HepG2 (cell line): ENCODE measurements at regions not wholly inside any gene's neighbourhood (a gene's known extent, or its start where the extent isn't known, plus 50 kb on each side); places are given as distances from the start of the nearest gene placed in this dataset.

ENCODE experiments used
- ATAC-seq: fragments of 200-7000 bp; cut with Tn5 transposase; 3 replicates; pipeline ENCODE4 v1.9.1; 2020; ENCODE audit warnings: mild to moderate bottlenecking, moderate library complexity
- BruUV-seq: library from RNA; stranded (reverse); fragments of 400-500 nt; replicated peaks from 2 replicates; lab custom pipeline; 2021; lab: Mats Ljungman, UMichigan
- CTCF ChIA-PET: fragments of 300-600 bp; formaldehyde crosslinking; extraction: SDS; loops from one replicate; lab custom pipeline; 2021; ENCODE audit warnings: low total read pairs, inconsistent platforms, low intra/inter-chr PET ratio; lab: Yijun Ruan, JAX
- POLR2A ChIA-PET: fragments of 350-600 bp; sonication (Branson Sonifier 250); formaldehyde crosslinking; loops from one replicate; lab custom pipeline; 2020; ENCODE audit warnings: antibody characterized with exemption, inconsistent platforms; lab: Yijun Ruan, JAX
- DNase-seq: peaks from one replicate; pipeline ENCODE4 v3.0.0-alpha.2; 2015; ENCODE audit warnings: low spot score
- FAIRE-seq: peaks from 3 replicates; lab custom pipeline; 2011; peaks lifted over from hg19 to GRCh38; lab: Jason Lieb, UNC
- H2AFZ ChIP-seq: one replicate; pipeline ENCODE4 v1.6.1; 2011; ENCODE audit warnings: low read length, inconsistent platforms
- H3K27ac ChIP-seq: fragments of 300-600 bp; 3 replicates; pipeline ENCODE4 v1.8.0; 2011; ENCODE audit warnings: mixed run types, mild to moderate bottlenecking, mixed read lengths, low read length, inconsistent platforms; ENCODE audit not compliant: insufficient read depth; ENCODE audit errors: extremely low read length
- H3K27me3 ChIP-seq, 2 experiments: fragments of 200-600 bp in 1 of 2; 2 replicates in 1 of 2; 3 replicates in 1 of 2; pipeline versions ENCODE4 v1.6.0 to v1.8.0; 2011; ENCODE audit warnings: low read length in 2 of 2, mild to moderate bottlenecking in 2 of 2, moderate library complexity in 2 of 2, inconsistent platforms in 1 of 2; ENCODE audit not compliant: insufficient read depth in 2 of 2, control insufficient read depth in 1 of 2
- H3K36me3 ChIP-seq, 2 experiments: fragments of 200-600 bp in 1 of 2; replicated peaks in 1 of 2; 2 replicates in 1 of 2; 3 replicates in 1 of 2; pipeline versions ENCODE4 v1.5.1 to v1.8.0; 2011; ENCODE audit warnings: low read length in 2 of 2, inconsistent platforms in 1 of 2; ENCODE audit not compliant: insufficient read depth in 2 of 2, control insufficient read depth in 1 of 2
- H3K4me1 ChIP-seq: 2 replicates; pipeline ENCODE4 v1.5.1; 2012; ENCODE audit warnings: low read length, inconsistent platforms; ENCODE audit not compliant: insufficient read depth
- H3K4me2 ChIP-seq: 2 replicates; pipeline ENCODE4 v1.6.0; 2011; ENCODE audit warnings: low read depth, low read length, inconsistent platforms
- H3K4me3 ChIP-seq, 3 experiments: fragments of 200-600 bp in 1 of 3; sonication (generic), shearing (Covaris generic) in 1 of 3; replicated peaks in 1 of 3; 2 replicates each; pipeline ENCODE4 v1.5.1; 2011 to 2016; ENCODE audit warnings: low read length in 3 of 3, inconsistent platforms in 2 of 3, low read depth in 2 of 3, mild to moderate bottlenecking in 2 of 3, control low read depth in 1 of 3, mixed read lengths in 1 of 3; ENCODE audit not compliant: insufficient read depth in 1 of 3
- H3K79me2 ChIP-seq: one replicate; pipeline ENCODE4 v1.6.1; 2011; ENCODE audit warnings: low read length, inconsistent platforms; ENCODE audit not compliant: insufficient read depth
- H3K9ac ChIP-seq: 2 replicates; pipeline ENCODE4 v1.6.0; 2011; ENCODE audit warnings: mild to moderate bottlenecking, low read depth, low read length, inconsistent platforms; ENCODE audit not compliant: insufficient read depth
- H3K9me3 ChIP-seq: 2 replicates; pipeline ENCODE4 v1.5.1; 2012; ENCODE audit warnings: mild to moderate bottlenecking, low read length
- H4K20me1 ChIP-seq: 2 replicates; pipeline ENCODE4 v1.6.0; 2011; ENCODE audit warnings: inconsistent platforms, mild to moderate bottlenecking, low read length, moderate library complexity; ENCODE audit not compliant: insufficient read depth
- CHD4 ChIP-seq: fragments of 200-600 bp; sonication (generic); IDR thresholded peaks from 2 replicates; pipeline ENCODE4 v1.7.0; 2017; ENCODE audit warnings: mild to moderate bottlenecking, low read length, borderline replicate concordance
- MAFF ChIP-seq: IDR thresholded peaks from 2 replicates; pipeline ENCODE4 v1.6.1; 2011; ENCODE audit warnings: low read depth, low read length, improper control_type of control experiment
- MAFK ChIP-seq, 2 experiments: IDR thresholded peaks in 1 of 2; conservative IDR thresholded peaks in 1 of 2; 2 replicates each; pipeline ENCODE4 v1.6.1; 2011; ENCODE audit warnings: improper control_type of control experiment in 2 of 2, low read length in 2 of 2
- TBL1XR1 ChIP-seq: fragments of 150-350 bp; IDR thresholded peaks from 2 replicates; pipeline ENCODE4 v1.6.1; 2014; ENCODE audit warnings: borderline replicate concordance, low read length; ENCODE audit not compliant: partially characterized antibody
- ZNF460 ChIP-seq: sonication (generic); formaldehyde crosslinking; IDR thresholded peaks from 2 replicates; pipeline ENCODE4 v1.5.1; 2020; ENCODE audit warnings: missing genetic modification reagents, mild to moderate bottlenecking, borderline replicate concordance
- ZNF839 ChIP-seq: sonication (generic); formaldehyde crosslinking; IDR thresholded peaks from 2 replicates; pipeline ENCODE4 v1.4.0; 2020; ENCODE audit warnings: missing genetic modification reagents, mild to moderate bottlenecking, borderline replicate concordance
- WGBS: methylation state at CpG from one replicate; pipeline ENCODE4 v1.1.6; 2017; ENCODE audit warnings: low lambda C conversion rate; 5-methylcytosine and 5-hydroxymethylcytosine counted together
- in situ Hi-C: cut with HindIII; loops from 2 replicates; pipeline ENCODE4 v1.10.0; 2017; ENCODE audit warnings: low pct_unique_long_range_greater_than_20kb; ENCODE audit not compliant: extremely low pct_ligation_motif_present
- intact Hi-C: fragments of 100-400 bp; cut with micrococcal nuclease; formaldehyde crosslinking; loops from one replicate; pipeline ENCODE4 v1.10.0; 2022; ENCODE audit not compliant: unreplicated experiment

GRCh38 chr9:96051423-96051822, 175.9 kb downstream of the ERCC6L2 start:
- H3K27me3 ChIP-seq, result peaks cover 4 to 54% of the 10 kb centered on the region in 2 experiments
- ATAC-seq, result no peak
- CTCF ChIA-PET, result no interaction called here
- no peak overlapping the region for H2AFZ ChIP-seq
- no peaks in the 10 kb centered on the region for H3K79me2 ChIP-seq
- H3K9ac ChIP-seq, result no peak overlapping the region
- no peak overlapping the region for H3K4me3 ChIP-seq
- H3K9me3 ChIP-seq, result no peaks in the 10 kb centered on the region
- H3K4me1 ChIP-seq, result peaks cover 30% of the 10 kb centered on the region
- no peak overlapping the region for H3K4me2 ChIP-seq
- intact Hi-C loops (no loop called here), in situ Hi-C loops (no loop called here)
- POLR2A ChIA-PET, result no interaction called here
- H3K36me3 ChIP-seq, result no peaks in the 10 kb centered on the region
- TF ChIP-seq TBL1XR1, result no peak
- TF ChIP-seq MAFF, result peak; percentile 65
- peak; percentile 68 to 78 for TF ChIP-seq MAFK (conservative IDR thresholded peaks at IDR 0.05 in 1 of 2, IDR thresholded peaks at IDR 0.05 in 1 of 2; ENCODE audit: low read length in 2 of 2)
- DNase-seq, result no peak
- FAIRE-seq, result no peak
- no TSS peak for BruUV-seq
- WGBS, result 71% methylated on average over 6 of the region's 7 CpGs
- no peak overlapping the region for H3K27ac ChIP-seq
- H4K20me1 ChIP-seq, result no peaks in the 10 kb centered on the region

DNA sequence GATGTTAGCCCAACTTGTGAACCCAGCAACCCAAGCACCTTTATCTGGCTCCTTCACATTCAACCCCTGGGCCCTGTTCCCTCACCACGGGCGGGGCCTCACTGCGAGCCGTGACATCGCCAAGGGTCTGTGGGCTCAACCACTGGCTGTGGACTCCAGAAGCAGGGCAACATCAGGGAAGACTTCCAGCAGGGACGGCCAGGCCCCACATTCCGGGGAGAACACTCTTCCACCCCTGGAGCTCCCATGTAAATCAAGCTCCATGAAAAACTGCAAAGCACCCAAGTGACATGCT, 175.3 kb downstream of the ERCC6L2 start:
- CTCF ChIA-PET, result no interaction called here
- Histone ChIP-seq H3K36me3 (no peaks in the 10 kb centered on the region), H3K9ac (no peak overlapping the region), H3K4me2 (no peak overlapping the region), H4K20me1 (no peaks in the 10 kb centered on the region), H3K27me3 (peaks cover 4 to 60% of the 10 kb centered on the region in 2 experiments), H3K4me1 (peaks cover 26% of the 10 kb centered on the region), H2AFZ (no peak overlapping the region), H3K4me3 (no peak overlapping the region), H3K9me3 (no peaks in the 10 kb centered on the region), H3K27ac (no peak overlapping the region), H3K79me2 (no peaks in the 10 kb centered on the region)
- intact Hi-C loops, result no loop called here
- in situ Hi-C loops, result no loop called here
- DNase-seq, result no peak
- POLR2A ChIA-PET, result no interaction called here
- TF ChIP-seq CHD4 (no peak), ZNF839 (CRISPR knock-in tag) (no peak), ZNF460 (no peak)
- 88% methylated on average over 6 of the region's 7 CpGs for WGBS
- no peak for ATAC-seq
- no TSS peak for BruUV-seq
- no peak for FAIRE-seq
